ENCODE measurements at regions not wholly inside any gene's neighbourhood (a gene's known extent, or its start where the extent isn't known, plus 50 kb on each side); places are given as distances from the start of the nearest gene placed in this dataset.

- peaks cover 5% of the 10 kb centered on the region for H3K27me3 Mint-ChIP-seq
Observed at GRCh38 chr5:61653807-61654580, 321.9 kb downstream of the ZSWIM6 start.

GRCh38 chr5:61654876-61655275 is 322.8 kb downstream of the ZSWIM6 start:
- H3K36me3 Mint-ChIP-seq (ENCODE audit: low read depth): no peaks in the 10 kb centered on the region
- ATAC-seq (no peak), DNase-seq (no peak)
- H3K9me3 Mint-ChIP-seq: no peaks in the 10 kb centered on the region
- peaks cover 2% of the 10 kb centered on the region for H3K4me1 Mint-ChIP-seq
- H3K4me3 Mint-ChIP-seq: no peak overlapping the region
- no peak overlapping the region for H3K27ac Mint-ChIP-seq
- H3K27me3 Mint-ChIP-seq: peaks cover 2% of the 10 kb centered on the region

More at GRCh38 chr5:61653807-61654580, 321.9 kb downstream of the ZSWIM6 start:
- Mint-ChIP-seq H3K27ac (no peak overlapping the region), H3K4me3 (no peak overlapping the region), H3K4me1 (peaks cover 2% of the 10 kb centered on the region), H3K9me3 (no peaks in the 10 kb centered on the region), H3K36me3 (ENCODE audit: low read depth) (no peaks in the 10 kb centered on the region)
- DNase-seq: no peak
- no peak for ATAC-seq

GRCh38 chr5:61657010-61657409 is 325.0 kb downstream of the ZSWIM6 start:
- no peak overlapping the region for H3K4me3 Mint-ChIP-seq
- no peak for ATAC-seq
- no peaks in the 10 kb centered on the region for H3K36me3 Mint-ChIP-seq (ENCODE audit: low read depth)

GRCh38 chr5:61657686-61658085 is 325.6 kb downstream of the ZSWIM6 start:
- no peaks in the 10 kb centered on the region for H3K9me3 Mint-ChIP-seq
- no peak for DNase-seq
- H3K27ac Mint-ChIP-seq: no peak overlapping the region
- H3K36me3 Mint-ChIP-seq (ENCODE audit: low read depth): no peaks in the 10 kb centered on the region
- H3K4me3 Mint-ChIP-seq: no peak overlapping the region
- H3K4me1 Mint-ChIP-seq: peaks cover 2% of the 10 kb centered on the region
- peaks cover 2% of the 10 kb centered on the region for H3K27me3 Mint-ChIP-seq
- ATAC-seq: no peak

More at GRCh38 chr5:61657010-61657409, 325.0 kb downstream of the ZSWIM6 start:
- Mint-ChIP-seq H3K9me3 (no peaks in the 10 kb centered on the region), H3K4me1 (peaks cover 2% of the 10 kb centered on the region), H3K27ac (no peak overlapping the region), H3K27me3 (peaks cover 2% of the 10 kb centered on the region)
- no peak for DNase-seq

- Mint-ChIP-seq H3K27ac (no peak overlapping the region), H3K4me3 (no peak overlapping the region), H3K9me3 (no peaks in the 10 kb centered on the region), H3K4me1 (peaks cover 2% of the 10 kb centered on the region), H3K27me3 (peaks cover 2% of the 10 kb centered on the region), H3K36me3 (ENCODE audit: low read depth) (no peaks in the 10 kb centered on the region)
- DNase-seq: peak; percentile 90
- peak; percentile 78 for ATAC-seq
Observed at GRCh38 chr5:61658592-61659008, 326.5 kb downstream of the ZSWIM6 start.

GRCh38 chr5:61659221-61659696 is 327.2 kb downstream of the ZSWIM6 start:
- no peak for ATAC-seq
- H3K27ac Mint-ChIP-seq: no peak overlapping the region
- H3K27me3 Mint-ChIP-seq: peaks cover 2% of the 10 kb centered on the region

GRCh38 chr5:61662670-61663069 is 330.6 kb downstream of the ZSWIM6 start:
- H3K9me3 Mint-ChIP-seq: no peaks in the 10 kb centered on the region
- H3K36me3 Mint-ChIP-seq (ENCODE audit: low read depth): no peaks in the 10 kb centered on the region
- DNase-seq (no peak), ATAC-seq (no peak)
- H3K4me3 Mint-ChIP-seq: no peak overlapping the region
- H3K27ac Mint-ChIP-seq: no peak overlapping the region
- H3K27me3 Mint-ChIP-seq: peaks cover 3% of the 10 kb centered on the region
- H3K4me1 Mint-ChIP-seq: peaks cover 2% of the 10 kb centered on the region

More at GRCh38 chr5:61659221-61659696, 327.2 kb downstream of the ZSWIM6 start:
- no peak for DNase-seq
- Mint-ChIP-seq H3K9me3 (no peaks in the 10 kb centered on the region), H3K4me3 (no peak overlapping the region), H3K4me1 (peaks cover 2% of the 10 kb centered on the region), H3K36me3 (ENCODE audit: low read depth) (no peaks in the 10 kb centered on the region)

- Mint-ChIP-seq H3K4me1 (no peaks in the 10 kb centered on the region), H3K27ac (no peak overlapping the region), H3K27me3 (peaks cover 3% of the 10 kb centered on the region), H3K36me3 (ENCODE audit: low read depth) (no peaks in the 10 kb centered on the region), H3K4me3 (no peak overlapping the region), H3K9me3 (no peaks in the 10 kb centered on the region)
- DNase-seq (no peak), ATAC-seq (no peak)
Observed at GRCh38 chr5:61666064-61666621, 334.1 kb downstream of the ZSWIM6 start.

- Mint-ChIP-seq H3K4me3 (no peak overlapping the region), H3K9me3 (no peaks in the 10 kb centered on the region), H3K27ac (no peak overlapping the region), H3K4me1 (no peaks in the 10 kb centered on the region), H3K36me3 (ENCODE audit: low read depth) (no peaks in the 10 kb centered on the region), H3K27me3 (peaks cover 3% of the 10 kb centered on the region)
- DNase-seq (no peak), ATAC-seq (no peak)
Observed at GRCh38 chr5:61667525-61668218, 335.6 kb downstream of the ZSWIM6 start.

GRCh38 chr5:61669531-61669930 is 337.5 kb downstream of the ZSWIM6 start:
- Mint-ChIP-seq H3K4me3 (no peak overlapping the region), H3K27me3 (peaks cover 3% of the 10 kb centered on the region), H3K27ac (no peak overlapping the region), H3K4me1 (no peaks in the 10 kb centered on the region), H3K36me3 (ENCODE audit: low read depth) (no peaks in the 10 kb centered on the region), H3K9me3 (no peaks in the 10 kb centered on the region)
- ATAC-seq (no peak), DNase-seq (no peak)

- H3K27me3 Mint-ChIP-seq: peaks cover 3% of the 10 kb centered on the region
- H3K27ac Mint-ChIP-seq: no peak overlapping the region
- H3K36me3 Mint-ChIP-seq (ENCODE audit: low read depth): no peaks in the 10 kb centered on the region
- no peaks in the 10 kb centered on the region for H3K4me1 Mint-ChIP-seq
- ATAC-seq (no peak), DNase-seq (no peak)
- no peak overlapping the region for H3K4me3 Mint-ChIP-seq
- no peaks in the 10 kb centered on the region for H3K9me3 Mint-ChIP-seq
Observed at GRCh38 chr5:61670941-61671340, 338.9 kb downstream of the ZSWIM6 start.

- Mint-ChIP-seq H3K27ac (no peak overlapping the region), H3K27me3 (no peaks in the 10 kb centered on the region), H3K36me3 (ENCODE audit: low read depth) (no peaks in the 10 kb centered on the region), H3K9me3 (no peaks in the 10 kb centered on the region), H3K4me1 (no peaks in the 10 kb centered on the region), H3K4me3 (no peak overlapping the region)
- no peak for DNase-seq
- ATAC-seq: no peak
Observed at GRCh38 chr5:61673007-61673735, 341.1 kb downstream of the ZSWIM6 start.

GRCh38 chr5:61674378-61674777 is 342.3 kb downstream of the ZSWIM6 start:
- H3K36me3 Mint-ChIP-seq (ENCODE audit: low read depth): no peaks in the 10 kb centered on the region
- H3K9me3 Mint-ChIP-seq: no peaks in the 10 kb centered on the region
- no peak for ATAC-seq
- H3K27me3 Mint-ChIP-seq: no peaks in the 10 kb centered on the region
- H3K4me3 Mint-ChIP-seq: no peak overlapping the region
- no peak for DNase-seq
- H3K4me1 Mint-ChIP-seq: no peaks in the 10 kb centered on the region
- H3K27ac Mint-ChIP-seq: no peak overlapping the region

GRCh38 chr5:61675015-61675692 is 343.1 kb downstream of the ZSWIM6 start:
- ATAC-seq (no peak), DNase-seq (no peak)
- peaks cover 3% of the 10 kb centered on the region for H3K27me3 Mint-ChIP-seq
- no peak overlapping the region for H3K4me3 Mint-ChIP-seq
- H3K27ac Mint-ChIP-seq: no peak overlapping the region
- H3K36me3 Mint-ChIP-seq (ENCODE audit: low read depth): no peaks in the 10 kb centered on the region
- H3K4me1 Mint-ChIP-seq: no peaks in the 10 kb centered on the region
- H3K9me3 Mint-ChIP-seq: no peaks in the 10 kb centered on the region
